CD4-positive, alpha-beta T cell (primary cell): ENCODE measurements at regions not wholly inside any gene's neighbourhood (a gene's known extent, or its start where the extent isn't known, plus 50 kb on each side); places are given as distances from the start of the nearest gene placed in this dataset.

Source experiments
- ATAC-seq: fragments of 200-7000 bp; cut with Tn5 transposase; one replicate; pipeline ENCODE4 v1.10.0; 2022; ENCODE audit warnings: mild to moderate bottlenecking; ENCODE audit not compliant: poor library complexity
- CTCF ChIA-PET: fragments of 350-600 bp; sonication (Branson Sonifier 250); formaldehyde crosslinking; loops from one replicate; lab custom pipeline; 2021; ENCODE audit warnings: antibody characterized with exemption, inconsistent platforms; lab: Charles Lee
- POLR2A ChIA-PET: fragments of 350-600 bp; sonication (Branson Sonifier 250); formaldehyde crosslinking; loops from one replicate; lab custom pipeline; 2021; ENCODE audit warnings: antibody characterized with exemption, inconsistent platforms; lab: Charles Lee
- DNase-seq, 14 experiments: peaks; one replicate each; pipeline ENCODE4 v3.0.0-alpha.2; 2013 to 2020; ENCODE audit warnings: mixed read lengths in 2 of 14
- H3K27ac ChIP-seq, 2 donors: one replicate each; pipeline versions ENCODE4 v1.5.1 to v1.7.0; 2013; ENCODE audit warnings: low read length in 2 of 2, low read depth in 1 of 2, mild to moderate bottlenecking in 1 of 2
- H3K27me3 ChIP-seq, 2 experiments: 1 replicate in 1 of 2; 2 replicates in 1 of 2; pipeline versions ENCODE4 v1.6.1 to v1.7.0; 2013; ENCODE audit warnings: low read length in 2 of 2, control low read depth in 1 of 2, mild to moderate bottlenecking in 1 of 2, moderate library complexity in 1 of 2; ENCODE audit not compliant: insufficient read depth in 2 of 2, control insufficient read depth in 1 of 2
- H3K36me3 ChIP-seq: one replicate; pipeline ENCODE4 v1.6.1; 2013; ENCODE audit warnings: low read length, control low read depth; ENCODE audit not compliant: insufficient read depth
- H3K4me1 ChIP-seq: one replicate; pipeline ENCODE4 v1.6.1; 2013; ENCODE audit warnings: low read length, control low read depth; ENCODE audit not compliant: insufficient read depth
- H3K4me3 ChIP-seq: one replicate; pipeline ENCODE4 v1.5.1; 2013; ENCODE audit warnings: mild to moderate bottlenecking, low read length, moderate library complexity
- H3K9me3 ChIP-seq, 2 experiments: 1 replicate in 1 of 2; 2 replicates in 1 of 2; pipeline versions ENCODE4 v1.6.1 to v1.7.0; 2013; ENCODE audit warnings: low read length in 2 of 2, mild to moderate bottlenecking in 2 of 2, control low read depth in 1 of 2, moderate library complexity in 1 of 2; ENCODE audit not compliant: control insufficient read depth in 1 of 2, insufficient read depth in 1 of 2
- H3K27ac Mint-ChIP-seq: one replicate; pipeline ENCODE4 v1.8.0; 2020; ENCODE audit warnings: mixed read lengths
- H3K27me3 Mint-ChIP-seq: one replicate; pipeline ENCODE4 v1.8.0; 2021; ENCODE audit warnings: mixed read lengths
- H3K36me3 Mint-ChIP-seq: one replicate; pipeline ENCODE4 v1.8.0; 2021; ENCODE audit warnings: low read depth, mixed read lengths
- H3K4me1 Mint-ChIP-seq: one replicate; pipeline ENCODE4 v1.8.0; 2021; ENCODE audit warnings: low read depth, mixed read lengths
- H3K4me3 Mint-ChIP-seq: one replicate; pipeline ENCODE4 v1.8.0; 2020; ENCODE audit warnings: mild to moderate bottlenecking, mixed read lengths
- H3K9me3 Mint-ChIP-seq: one replicate; pipeline ENCODE4 v1.8.0; 2020; ENCODE audit warnings: mixed read lengths
- intact Hi-C, 2 experiments: fragments of 100-400 bp; cut with DNase I in 1 of 2; cut with micrococcal nuclease in 1 of 2; formaldehyde crosslinking; loops; one replicate each; pipeline versions ENCODE4 v1.15.1 to v1.9.0; 2023 to 2025; cut with DNase I, micrococcal nuclease
- TF ChIP-seq, protein P1 (sequence below): fragments of 200-600 bp; IDR thresholded peaks from one replicate; pipeline ENCODE4 v1.8.0; 2022; ENCODE audit warnings: antibody characterized with exemption, mild to moderate bottlenecking

DNA sequence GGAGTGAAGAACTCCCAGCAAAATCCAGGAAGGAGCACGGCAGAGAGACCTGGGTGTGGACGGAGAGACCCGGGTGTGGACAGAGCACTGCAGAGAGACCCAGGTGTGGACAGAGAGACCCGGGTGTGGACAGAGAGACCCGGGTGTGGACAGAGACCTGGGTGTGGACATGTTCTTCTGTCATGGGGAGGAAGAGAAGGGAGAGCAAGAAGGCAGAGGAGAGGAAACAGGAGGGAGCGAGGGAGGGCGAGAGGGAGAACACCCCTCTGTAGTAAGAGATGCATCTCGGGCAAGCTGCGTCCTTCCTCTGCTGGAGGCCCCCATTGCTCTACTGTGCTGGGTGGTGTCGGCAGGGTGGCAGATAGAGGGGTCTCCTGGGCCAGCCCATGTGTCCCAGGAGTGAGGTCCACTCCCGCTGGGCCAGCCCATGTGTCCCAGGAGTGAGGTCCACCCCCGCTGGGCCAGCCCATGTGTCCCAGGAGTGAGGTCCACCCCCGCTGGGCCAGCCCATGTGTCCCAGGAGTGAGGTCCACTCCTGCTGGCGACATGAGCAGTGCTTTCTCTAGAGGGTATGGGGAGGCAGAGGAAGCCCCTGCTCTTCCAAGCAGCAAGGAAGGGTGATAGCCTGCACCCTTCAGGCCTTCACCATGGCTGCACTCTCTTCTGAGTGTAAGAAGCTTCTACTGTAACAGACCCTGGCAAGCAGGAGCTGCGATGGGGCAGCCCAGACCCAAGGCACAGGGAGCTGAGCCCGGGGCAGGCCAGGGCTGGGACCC, 934.2 kb downstream of the BRD1 start:
- Histone ChIP-seq H3K27me3 (peaks cover 0 to 4% of the 10 kb centered on the region in 2 experiments), H3K4me1 (no peaks in the 10 kb centered on the region), H3K36me3 (no peaks in the 10 kb centered on the region), H3K27ac (no peak overlapping the region), H3K4me3 (no peak overlapping the region), H3K9me3 (peaks cover 7 to 9% of the 10 kb centered on the region in 2 experiments)
- Mint-ChIP-seq H3K4me3 (no peak overlapping the region), H3K27ac (no peak overlapping the region), H3K36me3 (no peaks in the 10 kb centered on the region), H3K4me1 (no peaks in the 10 kb centered on the region), H3K27me3 (peaks cover 27% of the 10 kb centered on the region), H3K9me3 (no peaks in the 10 kb centered on the region)
- TF ChIP-seq, protein P1, sequence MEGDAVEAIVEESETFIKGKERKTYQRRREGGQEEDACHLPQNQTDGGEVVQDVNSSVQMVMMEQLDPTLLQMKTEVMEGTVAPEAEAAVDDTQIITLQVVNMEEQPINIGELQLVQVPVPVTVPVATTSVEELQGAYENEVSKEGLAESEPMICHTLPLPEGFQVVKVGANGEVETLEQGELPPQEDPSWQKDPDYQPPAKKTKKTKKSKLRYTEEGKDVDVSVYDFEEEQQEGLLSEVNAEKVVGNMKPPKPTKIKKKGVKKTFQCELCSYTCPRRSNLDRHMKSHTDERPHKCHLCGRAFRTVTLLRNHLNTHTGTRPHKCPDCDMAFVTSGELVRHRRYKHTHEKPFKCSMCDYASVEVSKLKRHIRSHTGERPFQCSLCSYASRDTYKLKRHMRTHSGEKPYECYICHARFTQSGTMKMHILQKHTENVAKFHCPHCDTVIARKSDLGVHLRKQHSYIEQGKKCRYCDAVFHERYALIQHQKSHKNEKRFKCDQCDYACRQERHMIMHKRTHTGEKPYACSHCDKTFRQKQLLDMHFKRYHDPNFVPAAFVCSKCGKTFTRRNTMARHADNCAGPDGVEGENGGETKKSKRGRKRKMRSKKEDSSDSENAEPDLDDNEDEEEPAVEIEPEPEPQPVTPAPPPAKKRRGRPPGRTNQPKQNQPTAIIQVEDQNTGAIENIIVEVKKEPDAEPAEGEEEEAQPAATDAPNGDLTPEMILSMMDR = no peak
- ATAC-seq (no peak), DNase-seq (peak in 1 of 14 experiments; percentile 24)
- CTCF ChIA-PET = no interaction called here
- intact Hi-C loops = no loop called here
- POLR2A ChIA-PET = no interaction called here

DNA sequence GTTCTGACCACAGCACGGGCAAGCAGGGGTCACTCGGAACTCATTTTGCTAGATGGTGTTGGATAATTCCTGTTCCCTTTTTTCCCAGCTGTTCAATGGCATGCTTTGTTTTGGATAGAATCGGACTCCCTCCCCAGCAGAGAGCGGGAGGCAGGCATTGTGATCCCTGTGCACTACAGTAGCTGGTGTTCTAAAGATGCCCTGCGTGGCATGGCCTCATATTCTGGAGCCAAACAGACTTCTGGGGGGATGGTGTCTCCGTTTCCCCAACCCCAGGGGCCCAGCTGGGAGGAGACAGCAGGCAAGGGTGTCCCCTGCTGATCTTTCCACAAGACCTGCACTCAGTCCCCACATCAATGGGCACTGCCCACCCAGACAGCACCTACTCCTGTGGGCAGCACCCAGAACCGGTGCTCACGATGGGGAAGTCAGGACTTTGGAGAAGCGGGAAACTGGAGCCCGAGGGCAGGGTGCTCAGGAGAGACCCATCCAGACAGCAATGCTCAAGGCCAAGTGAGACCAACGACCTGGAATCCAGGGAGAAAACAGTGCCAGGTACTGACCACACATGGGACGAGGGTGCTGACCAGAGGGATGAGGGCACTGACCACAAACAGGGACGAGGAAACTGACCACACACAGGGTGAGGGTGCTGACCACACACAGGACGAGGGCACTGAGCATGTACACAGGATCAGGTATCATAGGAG, 934.9 kb downstream of the BRD1 start:
- no peak overlapping the region for H3K27ac ChIP-seq
- Mint-ChIP-seq H3K27me3 (peaks cover 27% of the 10 kb centered on the region), H3K27ac (no peak overlapping the region), H3K4me1 (no peaks in the 10 kb centered on the region), H3K9me3 (no peaks in the 10 kb centered on the region), H3K36me3 (no peaks in the 10 kb centered on the region), H3K4me3 (no peak overlapping the region)
- H3K4me3 ChIP-seq = no peak overlapping the region
- POLR2A ChIA-PET = no interaction called here
- H3K36me3 ChIP-seq = no peaks in the 10 kb centered on the region
- intact Hi-C loops = no loop called here
- peaks cover 0 to 4% of the 10 kb centered on the region in 2 experiments for H3K27me3 ChIP-seq
- H3K9me3 ChIP-seq = peaks cover 7 to 9% of the 10 kb centered on the region in 2 experiments
- TF ChIP-seq, protein P1 = no peak
- ATAC-seq (no peak), DNase-seq (peak in 1 of 14 experiments; percentile 11)
- H3K4me1 ChIP-seq = no peaks in the 10 kb centered on the region
- CTCF ChIA-PET = no interaction called here

DNA sequence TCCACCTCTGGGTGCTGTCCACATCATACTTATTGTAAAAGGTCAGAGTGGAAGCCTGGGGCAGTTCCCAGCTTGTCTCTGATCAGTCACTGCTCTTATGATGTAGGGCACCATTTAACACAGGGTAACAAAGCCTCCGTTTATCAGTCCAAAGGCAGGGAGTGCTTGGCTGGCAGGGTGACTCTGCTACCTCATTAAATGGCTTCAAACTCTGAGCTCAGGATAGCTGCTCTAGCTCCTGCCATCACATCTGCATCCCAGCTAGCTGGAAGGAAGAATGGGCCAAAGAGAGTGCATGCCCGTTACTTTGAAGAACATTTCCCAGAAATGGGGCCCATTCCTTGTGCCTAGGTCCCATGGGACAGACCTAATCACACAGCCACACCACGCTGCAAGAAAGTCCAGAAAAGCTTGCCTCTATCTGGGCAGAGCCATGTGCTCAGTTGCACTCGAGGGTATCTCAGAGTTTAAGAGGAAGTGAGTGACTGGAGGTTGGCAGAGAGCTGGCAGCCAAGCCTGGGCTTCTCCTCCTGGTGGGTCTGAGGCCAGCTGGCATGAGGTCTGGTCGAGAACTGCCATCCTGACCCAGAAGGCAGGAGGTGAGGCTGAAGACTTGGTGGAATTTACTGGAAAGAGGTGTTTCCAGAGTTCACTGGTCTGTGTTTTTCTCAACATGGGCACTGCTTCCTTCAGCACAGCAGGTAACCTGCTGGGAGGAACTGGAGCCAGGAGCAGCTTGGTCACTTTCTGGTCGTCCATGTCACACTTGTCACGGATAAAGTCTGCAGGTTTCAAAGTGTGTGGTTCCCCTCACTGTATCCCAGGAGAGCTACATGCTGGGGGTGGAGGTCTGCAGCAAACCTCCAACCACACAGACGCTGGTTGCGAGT, 935.7 kb downstream of the BRD1 start:
- Histone ChIP-seq H3K4me1 (no peaks in the 10 kb centered on the region), H3K27me3 (peaks cover 0 to 4% of the 10 kb centered on the region in 2 experiments), H3K4me3 (no peak overlapping the region), H3K27ac (no peak overlapping the region), H3K9me3 (peaks cover 7 to 9% of the 10 kb centered on the region in 2 experiments), H3K36me3 (no peaks in the 10 kb centered on the region)
- ATAC-seq (no peak), DNase-seq (no peak)
- Mint-ChIP-seq H3K4me3 (no peak overlapping the region), H3K27ac (no peak overlapping the region), H3K36me3 (no peaks in the 10 kb centered on the region), H3K27me3 (peaks cover 23% of the 10 kb centered on the region), H3K4me1 (no peaks in the 10 kb centered on the region), H3K9me3 (no peaks in the 10 kb centered on the region)
- TF ChIP-seq, protein P1 = no peak
- POLR2A ChIA-PET = no interaction called here
- intact Hi-C loops = no loop called here
- CTCF ChIA-PET = no interaction called here
